Spinal cord (tissue), 9 donors: ENCODE measurements at regions not wholly inside any gene's neighbourhood (a gene's known extent, or its start where the extent isn't known, plus 50 kb on each side); places are given as distances from the start of the nearest gene placed in this dataset.
A peak's percentile ranks its signal among the peaks of the same experiment; 100 is the strongest.
"Not testable (repeated sequence)": the region's sequence is repeated elsewhere in the genome, so short reads cannot be mapped to it uniquely, and the experiment has no call there.

Source experiments
- DNase-seq, 6 donors: peaks; one replicate each; pipeline versions ENCODE4 v3.0.0 to v3.0.0-alpha.2; 2013 to 2015; ENCODE audit warnings: low spot score in 6 of 6, low read depth in 4 of 6
- H3K27ac ChIP-seq: one replicate; pipeline ENCODE4 v1.5.1; 2013; ENCODE audit warnings: low read depth, low read length, control low read depth
- H3K27me3 ChIP-seq: one replicate; pipeline ENCODE4 v1.6.1; 2013; ENCODE audit warnings: low read length; ENCODE audit not compliant: control insufficient read depth, insufficient read depth
- H3K36me3 ChIP-seq: one replicate; pipeline ENCODE4 v1.6.1; 2013; ENCODE audit warnings: low read length; ENCODE audit not compliant: control insufficient read depth, insufficient read depth
- H3K4me1 ChIP-seq: one replicate; pipeline ENCODE4 v1.6.1; 2013; ENCODE audit warnings: low read length; ENCODE audit not compliant: control insufficient read depth, insufficient read depth
- H3K4me3 ChIP-seq: one replicate; pipeline ENCODE4 v1.5.1; 2013; ENCODE audit warnings: low read depth, low read length, control low read depth
- H3K9me3 ChIP-seq: one replicate; pipeline ENCODE4 v1.6.1; 2013; ENCODE audit warnings: low read length; ENCODE audit not compliant: control insufficient read depth, insufficient read depth
- WGBS: methylation state at CpG from one replicate; pipeline ENCODE4 v1.1.5; 2013; ENCODE audit warnings: missing lambda C conversion rate; ENCODE audit not compliant: insufficient coverage; 5-methylcytosine and 5-hydroxymethylcytosine counted together
- donor health status: healthy.

DNA sequence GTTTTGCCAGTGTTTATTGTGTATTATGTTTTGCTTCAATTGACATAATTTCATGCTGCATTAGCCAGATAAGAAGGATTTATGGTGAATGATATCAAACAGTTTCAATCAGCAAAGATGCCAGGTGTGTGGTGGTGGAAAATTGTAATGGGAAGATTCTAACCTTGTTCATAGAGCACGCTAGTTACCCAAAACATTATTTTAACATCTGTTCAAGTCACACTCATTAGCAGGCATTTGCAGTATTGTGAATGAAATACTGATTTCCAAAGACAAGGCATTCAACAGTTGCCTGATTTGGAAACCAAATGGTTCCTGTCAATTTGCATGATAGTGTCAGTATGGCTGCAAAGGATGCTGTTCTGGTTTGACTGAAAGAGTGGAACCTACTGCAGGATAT is 129.7 kb downstream of the EPC1 start:
- DNase-seq, result peak in 2 of 6 donors; percentile 26 to 45
- no CpG with 5 or more reads among the region's 1 CpG for WGBS

DNA sequence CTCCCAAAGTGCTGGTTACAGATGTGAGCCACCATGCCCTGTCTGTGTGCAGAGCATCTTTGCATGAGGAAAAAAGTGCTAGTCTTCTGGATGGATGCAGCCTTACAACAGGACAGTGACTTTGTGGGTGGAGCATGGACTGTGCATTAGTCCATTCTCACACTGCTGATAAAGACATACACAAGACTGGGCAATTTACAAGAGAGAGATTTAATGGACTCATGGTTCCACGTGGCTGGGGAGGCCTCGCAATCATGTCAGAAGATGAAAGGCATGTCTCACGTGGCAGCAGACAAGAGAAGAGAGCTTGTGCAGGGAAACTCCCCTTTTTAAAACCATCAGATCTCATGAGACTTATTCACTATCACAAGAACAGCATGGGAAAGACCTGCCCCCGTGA is 133.1 kb downstream of the EPC1 start:
- not testable (repeated sequence) for DNase-seq, H3K27me3 ChIP-seq, H3K4me3 ChIP-seq, H3K36me3 ChIP-seq, H3K4me1 ChIP-seq, H3K27ac ChIP-seq, H3K9me3 ChIP-seq
- no CpG with 5 or more reads among the region's 4 CpGs for WGBS

More for the DNA sequence above, 129.7 kb downstream of the EPC1 start:
- Histone ChIP-seq H3K27ac (no peak overlapping the region), H3K4me3 (no peak overlapping the region), H3K4me1 (no peaks in the 10 kb centered on the region), H3K36me3 (no peaks in the 10 kb centered on the region), H3K9me3 (peaks cover 1% of the 10 kb centered on the region), H3K27me3 (no peaks in the 10 kb centered on the region)

DNA sequence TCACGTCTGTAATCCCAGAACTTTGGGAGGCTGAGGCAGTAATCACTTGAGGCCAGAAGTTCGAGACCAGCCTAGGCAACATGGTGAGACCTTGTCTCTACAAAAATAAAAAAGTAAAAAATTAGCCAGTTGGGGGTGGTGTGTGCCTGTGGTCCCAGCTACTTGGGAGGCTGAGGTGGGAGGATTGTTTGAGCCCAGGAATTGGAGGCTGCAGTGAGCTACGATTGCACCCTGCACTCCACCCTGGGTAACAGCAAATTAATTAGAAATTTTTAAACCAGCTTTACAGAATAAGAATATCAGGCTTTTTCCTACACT is 136.0 kb downstream of the EPC1 start:
- WGBS, result 63% methylated on average over 2 of the region's 3 CpGs
- Histone ChIP-seq H3K4me1 (no peaks in the 10 kb centered on the region), H3K27me3 (no peaks in the 10 kb centered on the region), H3K9me3 (no peaks in the 10 kb centered on the region), H3K27ac (no peak overlapping the region), H3K36me3 (no peaks in the 10 kb centered on the region), H3K4me3 (no peak overlapping the region)
- DNase-seq, result no peak

DNA sequence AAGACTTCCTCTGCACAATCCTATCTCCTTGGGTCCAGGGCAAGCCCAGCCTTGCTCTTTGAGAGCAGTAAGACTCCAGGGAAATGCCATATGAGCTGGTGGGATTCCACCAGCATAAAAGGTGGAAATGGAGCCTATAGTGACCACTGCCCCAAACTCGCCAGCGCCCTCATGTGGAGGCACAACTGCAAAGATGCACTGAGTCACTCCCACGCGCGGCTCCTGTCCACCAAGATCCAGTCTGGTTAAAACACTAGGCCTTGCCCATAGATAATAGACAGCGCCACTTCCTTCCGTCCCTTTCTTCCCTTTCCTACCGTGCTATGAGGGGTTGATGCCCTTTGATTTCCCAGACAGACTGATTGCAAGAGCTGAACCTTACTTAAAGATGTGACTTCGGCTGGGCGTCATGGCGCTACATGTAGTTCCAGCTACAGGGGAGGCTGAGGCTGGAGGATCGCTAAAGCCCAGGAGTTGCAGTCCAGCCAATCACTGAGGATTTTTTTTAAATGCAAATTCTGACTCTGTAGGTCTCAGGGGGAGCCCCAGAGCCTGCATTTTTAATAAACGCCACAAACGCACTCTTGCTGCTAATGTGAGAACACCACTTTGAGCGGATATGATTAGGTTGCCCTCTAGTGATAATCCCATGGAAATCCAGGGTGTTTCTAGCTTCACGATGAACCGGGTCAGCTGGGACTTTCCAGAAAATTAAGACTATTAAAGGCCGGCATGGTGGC is 136.5 kb downstream of the EPC1 start:
- 81% methylated on average over 15 of the region's 18 CpGs for WGBS
- Histone ChIP-seq H3K27me3 (no peaks in the 10 kb centered on the region), H3K4me3 (no peak overlapping the region), H3K36me3 (no peaks in the 10 kb centered on the region), H3K4me1 (no peaks in the 10 kb centered on the region), H3K27ac (no peak overlapping the region), H3K9me3 (no peaks in the 10 kb centered on the region)
- DNase-seq, result peak in 2 of 6 donors; percentile 23

DNA sequence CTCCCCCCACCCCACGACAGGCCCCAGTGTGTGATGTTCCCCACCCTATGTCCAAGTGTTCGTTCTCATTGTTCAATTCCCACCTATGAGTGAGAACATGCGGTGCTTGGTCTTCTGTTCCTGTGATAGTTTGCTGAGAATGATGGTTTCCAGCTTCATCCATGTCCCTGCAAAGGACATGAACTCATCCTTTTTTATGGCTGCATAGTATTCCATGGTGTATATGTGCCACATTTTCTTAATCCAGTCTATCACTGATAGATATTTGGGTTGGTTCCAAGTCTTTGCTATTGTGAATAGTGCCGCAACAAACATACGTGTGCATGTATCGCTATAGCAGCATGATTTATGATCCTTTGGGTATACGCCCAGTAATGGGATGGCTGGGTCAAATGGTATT is 139.0 kb downstream of the EPC1 start:
- H3K4me1 ChIP-seq, H3K36me3 ChIP-seq, DNase-seq, H3K27ac ChIP-seq, H3K4me3 ChIP-seq, H3K27me3 ChIP-seq, H3K9me3 ChIP-seq: not testable (repeated sequence)
- WGBS, result no CpG with 5 or more reads among the region's 7 CpGs

DNA sequence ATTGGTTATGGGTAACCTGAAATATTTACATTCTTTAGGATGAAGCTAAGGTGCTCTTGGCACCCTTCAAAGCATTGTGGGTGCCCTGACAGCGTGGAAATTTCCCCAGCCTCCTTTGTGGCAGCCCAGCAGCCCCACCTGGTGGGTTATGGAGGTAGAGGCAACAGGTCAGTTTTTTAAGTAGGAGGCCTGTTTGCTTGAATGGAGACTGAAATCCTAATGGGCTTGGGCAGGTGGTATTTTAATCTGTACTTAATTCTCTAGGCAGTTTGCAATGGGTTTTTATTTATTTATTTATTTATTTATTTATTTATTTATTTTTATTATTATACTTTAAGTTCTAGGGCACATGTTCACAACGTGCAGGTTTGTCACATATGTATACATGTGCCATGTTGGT is 139.4 kb downstream of the EPC1 start:
- no peaks in the 10 kb centered on the region for H3K4me1 ChIP-seq
- WGBS, result 33% methylated on average over 1 of the region's 2 CpGs

DNA sequence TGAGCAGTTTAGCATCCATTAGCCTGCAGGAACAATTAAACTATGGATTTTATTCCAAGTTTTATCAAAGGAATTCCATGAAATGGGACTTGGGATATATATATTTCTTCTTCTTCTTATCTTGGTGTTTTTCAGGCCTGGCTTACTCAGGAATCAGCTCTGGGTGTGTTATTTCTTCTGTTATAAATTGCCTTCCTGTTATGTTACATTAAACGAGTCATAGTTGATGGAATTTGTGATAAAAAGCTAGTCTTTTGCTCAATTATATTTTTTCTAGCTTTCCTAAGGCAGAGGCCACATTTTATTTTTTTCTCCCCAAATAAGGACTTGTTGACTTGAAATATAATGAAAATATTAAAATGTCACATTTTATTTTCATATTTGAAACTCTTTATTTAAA is 141.3 kb downstream of the EPC1 start:
- WGBS, result no CpG with 5 or more reads among the region's 1 CpG
- Histone ChIP-seq H3K36me3 (no peaks in the 10 kb centered on the region), H3K27ac (no peak overlapping the region), H3K27me3 (no peaks in the 10 kb centered on the region), H3K4me3 (no peak overlapping the region), H3K4me1 (no peaks in the 10 kb centered on the region), H3K9me3 (no peaks in the 10 kb centered on the region)
- no peak for DNase-seq

More for the DNA sequence above, 139.4 kb downstream of the EPC1 start:
- Histone ChIP-seq H3K27me3 (no peaks in the 10 kb centered on the region), H3K27ac (no peak overlapping the region), H3K4me3 (no peak overlapping the region), H3K9me3 (no peaks in the 10 kb centered on the region), H3K36me3 (no peaks in the 10 kb centered on the region)
- DNase-seq, result no peak

DNA sequence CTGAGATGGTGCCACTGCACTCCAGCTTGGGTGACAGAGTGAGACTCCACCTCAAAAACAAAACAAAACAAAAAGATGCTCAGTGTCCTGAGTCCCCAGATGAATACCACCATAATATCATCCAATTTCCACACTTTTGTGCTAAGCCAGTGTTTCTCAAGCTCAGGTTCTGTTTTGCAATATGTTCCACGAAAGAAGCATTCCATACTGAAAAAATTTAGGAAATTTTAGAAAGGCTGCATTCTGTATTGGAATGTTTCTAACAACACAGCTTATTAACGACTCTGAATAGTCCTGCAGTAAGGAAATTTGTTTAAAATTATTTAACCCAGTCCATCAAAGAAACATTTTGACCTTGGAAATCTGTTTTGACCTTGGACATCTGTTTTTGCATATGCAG is 142.4 kb downstream of the EPC1 start:
- Histone ChIP-seq H3K9me3 (no peaks in the 10 kb centered on the region), H3K4me1 (no peaks in the 10 kb centered on the region), H3K36me3 (no peaks in the 10 kb centered on the region), H3K27ac (no peak overlapping the region), H3K4me3 (no peak overlapping the region), H3K27me3 (no peaks in the 10 kb centered on the region)
- WGBS, result no CpG with 5 or more reads among the region's 2 CpGs
- no peak for DNase-seq

DNA sequence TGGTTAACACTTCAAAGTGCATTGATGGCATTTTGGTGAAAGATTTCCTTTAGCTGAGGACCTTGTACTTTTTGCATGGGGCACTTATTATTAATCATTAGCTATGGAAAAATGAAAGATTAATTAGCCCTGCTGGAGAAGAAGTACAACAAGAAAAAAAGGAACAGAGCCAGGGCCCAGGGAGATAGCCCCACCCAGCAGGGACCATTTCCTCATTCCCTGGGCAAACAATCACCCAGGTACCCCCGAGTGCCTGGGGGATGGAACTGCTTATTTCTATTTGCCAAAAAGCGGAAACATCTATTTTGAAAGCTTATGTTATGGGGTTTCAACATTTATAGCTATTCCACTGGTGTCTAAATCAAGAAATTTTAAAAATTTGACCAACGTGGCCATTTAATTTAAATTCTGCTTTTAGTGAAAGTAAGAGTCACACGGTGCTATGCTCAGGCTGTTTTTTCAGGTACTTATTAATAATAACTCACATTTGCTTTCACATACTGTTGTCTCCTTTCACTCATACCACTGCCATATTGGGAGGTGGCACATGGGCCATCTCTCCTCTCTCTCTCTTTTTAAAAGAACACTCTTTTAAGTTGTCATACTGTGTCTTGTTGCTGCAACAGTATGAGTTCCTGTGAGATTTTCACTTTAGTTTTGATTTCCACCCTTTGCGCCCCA is 143.6 kb upstream of the KIF5B start:
- WGBS, result 100% methylated on average over 1 of the region's 5 CpGs
- DNase-seq, result no peak
- no peak overlapping the region for H3K27ac ChIP-seq
- H3K27me3 ChIP-seq, result no peaks in the 10 kb centered on the region
- H3K4me1 ChIP-seq, result no peaks in the 10 kb centered on the region
- no peaks in the 10 kb centered on the region for H3K36me3 ChIP-seq
- no peak overlapping the region for H3K4me3 ChIP-seq
- no peaks in the 10 kb centered on the region for H3K9me3 ChIP-seq

DNA sequence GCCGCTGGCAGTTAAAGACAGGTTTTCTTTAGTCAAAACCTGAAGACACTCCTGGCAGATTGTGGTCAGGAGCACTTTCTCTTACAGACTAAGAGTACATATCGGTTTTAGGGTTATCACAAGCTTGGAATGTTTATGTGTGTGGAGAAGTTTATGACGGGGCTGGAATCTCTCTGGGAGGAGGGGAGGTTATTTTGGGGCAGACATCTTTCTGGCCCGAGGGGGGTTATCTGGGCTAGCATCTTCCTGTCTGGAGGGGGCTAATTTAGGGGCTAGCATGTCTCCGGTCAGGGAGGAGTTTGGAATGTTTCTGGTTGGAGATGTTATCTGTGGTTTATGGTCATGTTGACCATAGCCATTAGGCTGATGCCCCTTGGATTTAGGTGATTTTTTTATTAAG is 141.2 kb upstream of the KIF5B start:
- no peak for DNase-seq
- 82% methylated on average over 4 of the region's 5 CpGs for WGBS

More for the DNA sequence above, 141.2 kb upstream of the KIF5B start:
- no peaks in the 10 kb centered on the region for H3K9me3 ChIP-seq
- no peaks in the 10 kb centered on the region for H3K36me3 ChIP-seq
- no peaks in the 10 kb centered on the region for H3K4me1 ChIP-seq
- H3K27ac ChIP-seq, result no peak overlapping the region
- H3K27me3 ChIP-seq, result no peaks in the 10 kb centered on the region
- H3K4me3 ChIP-seq, result no peak overlapping the region
